ENCODE measurements at regions not wholly inside any gene's neighbourhood (a gene's known extent, or its start where the extent isn't known, plus 50 kb on each side); places are given as distances from the start of the nearest gene placed in this dataset.

- no peak overlapping the region for H2AFZ ChIP-seq (ENCODE audit: low read length)
- H3K4me1 ChIP-seq (ENCODE audit: insufficient read depth, low read length, poor library complexity, severe bottlenecking) = no peaks in the 10 kb centered on the region
- no peaks in the 10 kb centered on the region for H3K9me3 ChIP-seq (ENCODE audit: insufficient read depth, low read depth, low read length)
- no peak overlapping the region for H3K4me2 ChIP-seq (ENCODE audit: low read depth, low read length, poor library complexity, severe bottlenecking)
- no peaks in the 10 kb centered on the region for H3K9me2 ChIP-seq (replicated peaks; ENCODE audit: low read depth, low read length)
- H3K36me3 ChIP-seq (ENCODE audit: insufficient read depth, low read length) = no peaks in the 10 kb centered on the region
- no peaks in the 10 kb centered on the region for H3K27me3 ChIP-seq (ENCODE audit: insufficient read depth, low read length, poor library complexity, severe bottlenecking)
- H3K79me2 ChIP-seq (ENCODE audit: insufficient read depth, low read length) = no peaks in the 10 kb centered on the region
- no peak overlapping the region for H3K4me3 ChIP-seq (ENCODE audit: low read length, poor library complexity, severe bottlenecking)
- no peak overlapping the region for H3K9ac ChIP-seq (ENCODE audit: low read depth, low read length, poor library complexity, severe bottlenecking)
- no peaks in the 10 kb centered on the region for H3F3A ChIP-seq (ENCODE audit: low read depth)
- TF ChIP-seq CTCF (conservative IDR thresholded peaks at IDR 0.05; ENCODE audit: low read length) = no peak
- no peak for TF ChIP-seq EZH2phosphoT487 (IDR thresholded peaks at IDR 0.05; ENCODE audit: borderline replicate concordance)
- no peaks in the 10 kb centered on the region for H4K20me1 ChIP-seq (ENCODE audit: insufficient read depth, low read length, poor library complexity, severe bottlenecking)
These were observed 506.3 kb upstream of the GRM7 start for GRCh38 chr3:6354653-6355052.

- TF ChIP-seq EZH2phosphoT487 (IDR thresholded peaks at IDR 0.05; ENCODE audit: borderline replicate concordance) (no peak), CTCF (conservative IDR thresholded peaks at IDR 0.05; ENCODE audit: low read length) (no peak)
- H3K9me2 ChIP-seq (replicated peaks; ENCODE audit: low read depth, low read length) = no peaks in the 10 kb centered on the region
- H3K27me3 ChIP-seq (ENCODE audit: insufficient read depth, low read length, poor library complexity, severe bottlenecking) = no peaks in the 10 kb centered on the region
- no peak overlapping the region for H3K9ac ChIP-seq (ENCODE audit: low read depth, low read length, poor library complexity, severe bottlenecking)
- no peak overlapping the region for H3K4me2 ChIP-seq (ENCODE audit: low read depth, low read length, poor library complexity, severe bottlenecking)
- H3K4me3 ChIP-seq (ENCODE audit: low read length, poor library complexity, severe bottlenecking) = no peak overlapping the region
- H3K79me2 ChIP-seq (ENCODE audit: insufficient read depth, low read length) = no peaks in the 10 kb centered on the region
- H3K9me3 ChIP-seq (ENCODE audit: insufficient read depth, low read depth, low read length) = no peaks in the 10 kb centered on the region
- H3K36me3 ChIP-seq (ENCODE audit: insufficient read depth, low read length) = no peaks in the 10 kb centered on the region
- H4K20me1 ChIP-seq (ENCODE audit: insufficient read depth, low read length, poor library complexity, severe bottlenecking) = no peaks in the 10 kb centered on the region
- no peaks in the 10 kb centered on the region for H3K4me1 ChIP-seq (ENCODE audit: insufficient read depth, low read length, poor library complexity, severe bottlenecking)
- H2AFZ ChIP-seq (ENCODE audit: low read length) = no peak overlapping the region
- H3F3A ChIP-seq (ENCODE audit: low read depth) = no peaks in the 10 kb centered on the region
These were observed 498.5 kb upstream of the GRM7 start for GRCh38 chr3:6362406-6362805.

- TF ChIP-seq EZH2phosphoT487 (IDR thresholded peaks at IDR 0.05; ENCODE audit: borderline replicate concordance) (no peak), CTCF (conservative IDR thresholded peaks at IDR 0.05; ENCODE audit: low read length) (no peak)
- Histone ChIP-seq H3F3A (ENCODE audit: low read depth) (no peaks in the 10 kb centered on the region), H3K9me3 (ENCODE audit: insufficient read depth, low read depth, low read length) (no peaks in the 10 kb centered on the region), H3K4me3 (ENCODE audit: low read length, poor library complexity, severe bottlenecking) (no peak overlapping the region), H4K20me1 (ENCODE audit: insufficient read depth, low read length, poor library complexity, severe bottlenecking) (no peaks in the 10 kb centered on the region), H3K4me1 (ENCODE audit: insufficient read depth, low read length, poor library complexity, severe bottlenecking) (no peaks in the 10 kb centered on the region), H2AFZ (ENCODE audit: low read length) (no peak overlapping the region), H3K27me3 (ENCODE audit: insufficient read depth, low read length, poor library complexity, severe bottlenecking) (no peaks in the 10 kb centered on the region), H3K36me3 (ENCODE audit: insufficient read depth, low read length) (no peaks in the 10 kb centered on the region), H3K9me2 (replicated peaks; ENCODE audit: low read depth, low read length) (no peaks in the 10 kb centered on the region), H3K4me2 (ENCODE audit: low read depth, low read length, poor library complexity, severe bottlenecking) (no peak overlapping the region), H3K9ac (ENCODE audit: low read depth, low read length, poor library complexity, severe bottlenecking) (no peak overlapping the region), H3K79me2 (ENCODE audit: insufficient read depth, low read length) (no peaks in the 10 kb centered on the region)
These were observed 493.7 kb upstream of the GRM7 start for GRCh38 chr3:6367171-6367570.

Measured in Loucy (cell line).